Ectodermal cell (in vitro differentiated cells): ENCODE measurements at regions not wholly inside any gene's neighbourhood (a gene's known extent, or its start where the extent isn't known, plus 50 kb on each side); places are given as distances from the start of the nearest gene placed in this dataset.

Experiments
- H3K27ac ChIP-seq: 2 replicates; pipeline ENCODE4 v1.7.0; 2013; ENCODE audit warnings: mild to moderate bottlenecking, low read depth, low read length; ENCODE audit not compliant: insufficient read depth, poor library complexity, severe bottlenecking
- H3K27me3 ChIP-seq: 2 replicates; pipeline ENCODE4 v1.7.0; 2013; ENCODE audit warnings: mild to moderate bottlenecking, low read length; ENCODE audit not compliant: insufficient read depth, control insufficient read depth, poor library complexity, severe bottlenecking
- H3K36me3 ChIP-seq: one replicate; pipeline ENCODE4 v1.7.0; 2013; ENCODE audit warnings: low read length; ENCODE audit not compliant: control insufficient read depth, insufficient read depth
- H3K4me1 ChIP-seq: one replicate; pipeline ENCODE4 v1.7.0; 2013; ENCODE audit warnings: low read length; ENCODE audit not compliant: control insufficient read depth, insufficient read depth
- H3K4me3 ChIP-seq: 2 replicates; pipeline ENCODE4 v1.7.0; 2013; ENCODE audit warnings: low read depth, low read length, control low read depth; ENCODE audit not compliant: insufficient read depth
- H3K9me3 ChIP-seq: 2 replicates; pipeline ENCODE4 v1.7.0; 2013; ENCODE audit warnings: mild to moderate bottlenecking, low read length, moderate library complexity; ENCODE audit not compliant: control insufficient read depth
- WGBS, 2 experiments: methylation state at CpG; one replicate each; pipeline ENCODE4 v1.1.7; 2013; ENCODE audit warnings: missing lambda C conversion rate in 2 of 2; 5-methylcytosine and 5-hydroxymethylcytosine counted together

DNA sequence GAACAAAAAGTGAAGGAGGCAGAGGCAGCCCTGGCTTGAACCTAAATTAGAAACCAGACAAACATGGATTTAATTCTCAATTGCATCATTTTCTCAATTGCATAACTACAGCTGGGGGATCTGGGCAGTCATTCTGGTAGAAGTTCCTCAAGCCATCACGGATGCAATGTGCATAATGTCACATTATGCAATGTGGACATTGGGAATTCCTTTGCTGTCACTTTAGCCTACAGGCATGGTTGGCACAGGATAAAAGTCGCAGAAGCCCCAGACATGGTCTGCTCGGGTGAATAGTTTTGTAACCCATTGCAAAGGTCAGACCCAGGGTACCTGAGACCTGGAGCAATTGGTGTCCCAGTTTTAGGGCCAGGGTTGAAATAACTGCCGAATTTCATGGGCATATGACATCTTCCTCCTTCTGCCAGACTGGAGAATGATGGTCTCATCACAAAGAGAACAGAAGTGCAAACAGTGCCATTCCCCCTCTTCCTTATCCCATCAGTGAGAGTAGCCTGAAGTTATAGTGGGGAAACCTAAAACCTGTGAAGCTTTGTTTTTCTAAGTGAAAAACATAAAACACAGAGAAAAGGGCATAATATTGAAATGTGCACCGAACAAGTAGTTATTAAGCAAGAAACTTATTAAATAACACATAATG lies 290.8 kb downstream of the MSX2 start:
- WGBS, 2 experiments: 89 to 90% methylated on average over 4 to 5 of the region's 5 CpGs
- no peak overlapping the region for H3K27ac ChIP-seq
- no peaks in the 10 kb centered on the region for H3K27me3 ChIP-seq
- no peaks in the 10 kb centered on the region for H3K9me3 ChIP-seq
- H3K4me3 ChIP-seq: no peak overlapping the region
- no peaks in the 10 kb centered on the region for H3K36me3 ChIP-seq
- H3K4me1 ChIP-seq: no peaks in the 10 kb centered on the region

DNA sequence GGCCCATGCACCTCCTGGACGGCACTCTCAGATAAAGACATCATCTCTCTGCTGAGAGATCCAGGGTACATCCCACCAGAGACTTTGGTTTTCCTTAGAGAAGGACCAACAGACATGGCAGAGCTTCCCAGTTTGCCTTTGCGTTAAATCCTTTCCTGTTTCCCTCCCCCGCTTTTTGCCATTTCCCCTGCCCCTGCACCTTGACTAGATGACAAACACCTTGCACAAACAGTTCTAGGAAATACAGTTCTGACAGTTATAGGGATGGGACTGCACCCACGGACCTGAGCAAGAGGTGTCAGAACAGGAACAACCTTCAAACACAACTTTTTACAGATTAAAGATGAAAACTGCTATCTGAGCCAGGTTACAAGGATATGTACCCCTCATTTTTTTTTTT lies 288.9 kb downstream of the MSX2 start:
- WGBS, 2 experiments: 92 to 93% methylated on average over 4 of the region's 4 CpGs
- no peaks in the 10 kb centered on the region for H3K27me3 ChIP-seq
- H3K27ac ChIP-seq: no peak overlapping the region
- H3K4me3 ChIP-seq: no peak overlapping the region
- H3K4me1 ChIP-seq: no peaks in the 10 kb centered on the region
- no peaks in the 10 kb centered on the region for H3K9me3 ChIP-seq
- H3K36me3 ChIP-seq: no peaks in the 10 kb centered on the region

DNA sequence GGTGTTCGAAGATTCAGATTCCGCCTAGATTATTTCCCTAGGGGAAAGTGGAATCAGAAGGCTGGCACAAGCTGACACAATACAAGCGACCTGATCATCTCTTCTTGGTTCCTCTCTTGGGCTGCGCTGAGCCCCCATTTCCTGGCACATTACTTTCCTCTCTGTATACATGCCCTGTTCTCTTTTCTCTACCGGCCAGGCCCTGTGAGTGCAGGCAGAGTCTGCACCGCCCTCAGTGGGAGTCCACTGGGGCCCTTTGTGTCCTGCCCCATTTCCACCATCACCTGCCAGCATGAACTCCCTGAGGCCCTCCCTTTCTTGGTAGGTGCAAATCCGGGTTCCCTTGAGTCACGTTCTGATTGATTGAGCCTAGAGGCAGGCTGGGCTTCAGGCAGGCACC lies 287.9 kb downstream of the MSX2 start:
- Histone ChIP-seq H3K27me3 (no peaks in the 10 kb centered on the region), H3K4me3 (no peak overlapping the region), H3K36me3 (no peaks in the 10 kb centered on the region), H3K9me3 (no peaks in the 10 kb centered on the region), H3K4me1 (no peaks in the 10 kb centered on the region), H3K27ac (no peak overlapping the region)
- 73 to 77% methylated on average over 8 of the region's 8 CpGs for WGBS, 2 experiments

DNA sequence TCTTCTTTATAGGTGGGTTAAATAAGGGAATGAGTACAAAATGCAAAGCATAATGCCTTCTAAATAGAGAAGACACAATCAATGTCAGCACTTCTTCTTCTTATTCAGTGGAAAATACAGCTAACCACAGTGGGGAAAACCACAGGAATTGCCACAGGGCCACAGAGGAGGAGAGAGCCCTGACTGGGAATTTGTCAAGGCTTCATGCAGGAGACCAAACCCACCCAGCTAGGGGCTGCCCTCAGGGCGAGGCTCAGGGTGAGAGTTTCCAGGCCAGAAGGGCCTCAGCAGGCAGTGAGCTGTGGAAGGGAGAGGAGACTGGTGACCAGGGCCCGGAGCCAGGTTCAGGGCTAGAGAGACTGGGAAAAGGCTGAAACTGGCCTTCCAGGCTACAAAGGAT lies 279.1 kb downstream of the MSX2 start:
- H3K4me1 ChIP-seq: no peaks in the 10 kb centered on the region
- no peaks in the 10 kb centered on the region for H3K27me3 ChIP-seq
- no peaks in the 10 kb centered on the region for H3K36me3 ChIP-seq
- H3K4me3 ChIP-seq: no peak overlapping the region
- H3K9me3 ChIP-seq: no peaks in the 10 kb centered on the region
- no peak overlapping the region for H3K27ac ChIP-seq
- WGBS, 2 experiments: 88 to 93% methylated on average over 2 of the region's 2 CpGs

DNA sequence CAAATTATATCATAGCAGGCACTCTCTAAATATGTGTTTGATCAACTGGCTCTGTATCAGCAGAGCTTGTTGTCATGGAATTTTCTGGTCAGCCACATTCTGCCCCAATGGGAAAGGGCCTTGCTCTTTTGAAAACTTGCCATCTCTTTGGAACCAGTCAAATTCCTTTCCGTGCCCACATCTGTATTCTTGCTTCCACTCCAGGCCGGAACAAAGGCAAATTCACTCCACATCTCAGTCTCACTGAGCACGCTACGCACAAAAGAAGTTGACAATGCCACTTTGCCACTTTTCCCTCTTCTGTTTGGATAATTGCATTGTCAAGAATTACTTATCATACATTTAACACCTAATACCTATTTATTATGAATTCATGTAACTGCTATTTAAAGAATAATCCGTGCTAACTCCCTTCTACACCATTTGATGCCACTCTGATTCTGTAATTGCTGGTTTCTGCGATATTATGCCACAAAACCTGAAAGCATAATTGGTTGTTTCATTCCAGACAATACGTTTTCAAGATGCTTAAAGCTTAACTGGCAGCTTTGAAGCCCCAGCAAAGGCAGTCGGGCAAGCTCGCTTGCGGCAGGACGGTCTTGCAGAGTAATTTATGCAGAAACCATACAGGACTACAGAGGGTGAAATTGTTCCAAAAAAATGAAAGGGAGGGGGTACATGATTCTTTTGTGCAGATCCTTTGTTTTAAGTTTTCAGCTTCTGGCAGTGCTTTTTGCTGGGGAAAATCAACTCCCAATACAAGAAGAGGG lies 277.7 kb downstream of the MSX2 start:
- no peaks in the 10 kb centered on the region for H3K27me3 ChIP-seq
- WGBS, 2 experiments: 81 to 84% methylated on average over 11 of the region's 11 CpGs
- H3K4me3 ChIP-seq: no peak overlapping the region
- H3K36me3 ChIP-seq: no peaks in the 10 kb centered on the region
- H3K27ac ChIP-seq: no peak overlapping the region
- H3K9me3 ChIP-seq: no peaks in the 10 kb centered on the region
- H3K4me1 ChIP-seq: no peaks in the 10 kb centered on the region

DNA sequence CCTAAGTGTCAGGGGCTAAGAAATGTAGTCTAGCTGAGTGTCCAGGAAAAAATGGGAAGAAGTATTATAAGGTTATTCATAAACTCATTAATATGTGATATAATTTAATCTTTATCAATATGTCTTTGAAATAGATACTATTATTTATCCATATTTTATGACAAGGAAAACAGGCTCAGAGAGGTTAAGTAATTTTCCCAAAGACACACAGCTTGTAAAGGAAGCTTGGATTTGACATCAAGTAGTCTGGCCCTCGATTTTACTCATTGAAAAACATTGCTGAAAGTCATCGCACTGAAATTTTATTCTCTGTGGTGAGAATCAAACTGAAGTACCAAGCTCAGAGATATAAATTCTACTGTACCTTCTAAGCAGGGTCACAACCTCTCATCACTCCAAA lies 276.9 kb downstream of the MSX2 start:
- Histone ChIP-seq H3K9me3 (no peaks in the 10 kb centered on the region), H3K4me3 (no peak overlapping the region), H3K27ac (no peak overlapping the region), H3K4me1 (no peaks in the 10 kb centered on the region), H3K27me3 (no peaks in the 10 kb centered on the region), H3K36me3 (no peaks in the 10 kb centered on the region)
- WGBS, 2 experiments: 74 to 75% methylated on average over 2 of the region's 2 CpGs

DNA sequence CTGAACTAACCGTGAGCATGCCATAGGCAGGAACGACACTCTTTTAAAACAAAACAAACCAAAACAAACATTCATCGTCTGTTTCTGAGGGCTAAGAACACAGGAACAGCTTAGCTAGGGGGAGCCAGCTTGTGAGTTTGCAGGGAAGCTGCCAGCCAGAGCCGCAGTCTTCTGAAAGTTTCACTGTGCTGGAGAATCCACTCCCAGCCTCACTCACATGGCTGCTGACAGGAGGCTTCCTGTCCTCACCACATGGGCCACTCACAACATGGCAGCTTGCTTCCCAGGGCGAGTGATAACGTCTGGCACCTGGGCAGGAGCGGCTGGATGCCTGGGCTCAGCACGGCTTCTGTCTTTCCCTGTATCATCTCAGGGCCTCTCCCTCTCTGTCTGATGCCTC lies 275.2 kb downstream of the MSX2 start:
- Histone ChIP-seq H3K27me3 (no peaks in the 10 kb centered on the region), H3K9me3 (no peaks in the 10 kb centered on the region), H3K4me3 (no peak overlapping the region), H3K36me3 (no peaks in the 10 kb centered on the region), H3K27ac (no peak overlapping the region), H3K4me1 (no peaks in the 10 kb centered on the region)
- 81 to 89% methylated on average over 8 of the region's 8 CpGs for WGBS, 2 experiments

DNA sequence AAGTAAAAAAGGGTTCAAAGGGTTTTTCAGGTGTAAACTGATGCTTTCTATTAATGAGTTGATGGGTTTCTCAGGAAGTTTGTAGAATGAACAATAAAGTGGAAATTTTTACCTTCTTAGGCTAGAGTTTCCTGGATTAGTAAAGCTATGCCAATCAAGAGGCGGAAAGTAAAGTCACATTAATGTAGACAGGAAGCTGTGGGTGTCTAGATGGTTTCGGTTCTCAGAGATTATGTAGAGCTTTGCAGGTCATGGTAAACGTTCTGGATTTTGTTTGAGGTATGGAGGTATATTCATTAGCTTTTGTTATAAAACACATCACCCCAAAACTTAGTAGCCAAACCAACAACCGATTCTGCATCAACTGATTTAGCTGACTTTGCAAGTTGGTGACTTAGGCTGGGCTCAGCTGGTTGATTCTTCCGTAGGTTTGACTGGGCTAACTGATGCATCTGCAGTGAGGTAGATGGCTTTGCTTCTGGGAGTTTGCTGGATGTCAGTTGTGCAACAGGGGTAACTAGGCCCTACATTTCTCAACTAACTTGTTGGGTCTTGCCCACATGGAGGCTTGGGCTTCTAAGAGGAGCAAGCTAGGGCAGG lies 273.8 kb downstream of the MSX2 start:
- no peak overlapping the region for H3K4me3 ChIP-seq

DNA sequence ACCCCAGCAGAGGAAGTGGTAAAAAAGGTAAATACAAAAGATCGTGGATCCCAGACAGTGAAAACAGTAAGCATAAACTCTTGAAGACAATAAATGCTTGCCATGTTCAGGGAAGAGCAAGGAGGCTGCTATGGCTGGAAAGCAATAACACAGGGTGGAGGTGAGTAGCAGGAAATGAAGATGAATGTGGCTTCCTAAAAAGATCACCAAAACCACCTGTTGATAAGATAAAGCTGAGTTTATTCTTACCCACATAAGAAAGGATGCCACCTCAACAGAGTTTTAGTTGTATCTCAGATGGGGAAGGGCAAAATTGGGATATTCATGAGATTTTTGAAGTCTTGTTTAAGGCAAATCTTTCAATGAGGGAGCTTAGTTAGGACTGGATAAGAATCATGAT lies 273.3 kb downstream of the MSX2 start:
- no peaks in the 10 kb centered on the region for H3K4me1 ChIP-seq
- no peak overlapping the region for H3K27ac ChIP-seq
- H3K4me3 ChIP-seq: no peak overlapping the region
- H3K27me3 ChIP-seq: no peaks in the 10 kb centered on the region
- no peaks in the 10 kb centered on the region for H3K9me3 ChIP-seq
- no peaks in the 10 kb centered on the region for H3K36me3 ChIP-seq
- 88 to 89% methylated on average over 1 of the region's 1 CpG for WGBS, 2 experiments

More for the DNA sequence above, 273.8 kb downstream of the MSX2 start:
- no peaks in the 10 kb centered on the region for H3K9me3 ChIP-seq
- no peaks in the 10 kb centered on the region for H3K4me1 ChIP-seq
- no peaks in the 10 kb centered on the region for H3K36me3 ChIP-seq
- 93 to 96% methylated on average over 4 to 5 of the region's 5 CpGs for WGBS, 2 experiments
- no peak overlapping the region for H3K27ac ChIP-seq
- H3K27me3 ChIP-seq: no peaks in the 10 kb centered on the region

DNA sequence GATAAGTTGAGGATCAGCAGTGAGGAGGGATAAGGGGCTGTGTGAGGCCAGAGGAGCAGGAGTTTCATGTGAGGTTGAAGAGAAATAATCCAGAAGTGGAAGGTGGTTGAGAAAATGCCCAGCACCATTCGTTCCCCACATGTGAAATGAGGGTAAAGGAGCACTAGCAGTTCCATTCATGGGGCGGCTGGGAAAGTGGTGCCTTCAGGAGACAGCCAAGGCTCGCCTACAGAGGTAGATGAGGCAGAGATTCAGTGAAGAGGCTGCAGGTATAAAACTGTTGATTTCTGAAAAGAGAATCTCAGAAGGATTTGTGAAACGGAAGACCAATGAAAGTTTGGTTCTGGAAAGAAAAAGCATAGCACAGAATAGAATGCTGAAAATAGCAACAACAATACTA lies 272.6 kb downstream of the MSX2 start:
- Histone ChIP-seq H3K27me3 (no peaks in the 10 kb centered on the region), H3K27ac (no peak overlapping the region), H3K9me3 (no peaks in the 10 kb centered on the region), H3K4me3 (no peak overlapping the region), H3K4me1 (no peaks in the 10 kb centered on the region), H3K36me3 (no peaks in the 10 kb centered on the region)
- 89 to 90% methylated on average over 4 of the region's 4 CpGs for WGBS, 2 experiments
